SK-N-SH treated with all-trans-retinoic acid at 6 μM for 48 hours (cell line): ENCODE measurements at regions not wholly inside any gene's neighbourhood (a gene's known extent, or its start where the extent isn't known, plus 50 kb on each side); places are given as distances from the start of the nearest gene placed in this dataset.

ENCODE experiments used
- ATAC-seq: fragments of 200-7000 bp; cut with Tn5 transposase; 3 replicates; pipeline ENCODE4 v1.9.1; 2020; ENCODE audit warnings: mild to moderate bottlenecking, moderate library complexity
- ARNTL ChIP-seq: fragments of 450-650 bp; formaldehyde crosslinking; IDR thresholded peaks from 2 replicates; pipeline ENCODE4 v1.5.0; 2020; ENCODE audit warnings: low read depth, mild to moderate bottlenecking, moderate library complexity, borderline replicate concordance
- BACH2 ChIP-seq: fragments of 250-450 bp; sonication (Bioruptor Pico); IDR thresholded peaks from 2 replicates; pipeline ENCODE4 v1.9.0; 2021; ENCODE audit warnings: mild to moderate bottlenecking, borderline replicate concordance
- CREB5 ChIP-seq: fragments of 250-450 bp; sonication (Bioruptor Pico); IDR thresholded peaks from 2 replicates; pipeline ENCODE4 v1.5.1; 2020; ENCODE audit warnings: low read depth, mild to moderate bottlenecking, moderate library complexity
- CSDC2 ChIP-seq: fragments of 250-450 bp; sonication (Bioruptor Pico); IDR thresholded peaks from 2 replicates; pipeline ENCODE4 v1.5.0; 2020; ENCODE audit warnings: mild to moderate bottlenecking, moderate library complexity
- ESRRG ChIP-seq: fragments of 250-450 bp; sonication (Bioruptor Pico); IDR thresholded peaks from 2 replicates; pipeline ENCODE4 v1.6.1; 2021; ENCODE audit warnings: mild to moderate bottlenecking
- GLIS3 ChIP-seq: fragments of 250-450 bp; sonication (Bioruptor Pico); IDR thresholded peaks from 2 replicates; pipeline ENCODE4 v1.5.0; 2020; ENCODE audit warnings: mild to moderate bottlenecking, moderate library complexity
- ISL1 ChIP-seq: fragments of 250-450 bp; sonication (Bioruptor Pico); IDR thresholded peaks from 2 replicates; pipeline ENCODE4 v2.1.2; 2022; ENCODE audit warnings: mild to moderate bottlenecking, moderate library complexity
- OSR1 ChIP-seq: fragments of 250-450 bp; sonication (Bioruptor Pico); IDR thresholded peaks from 2 replicates; pipeline ENCODE4 v1.8.0; 2022; ENCODE audit warnings: moderate library complexity, mild to moderate bottlenecking, inconsistent platforms
- PATZ1 ChIP-seq: fragments of 250-450 bp; sonication (Bioruptor Pico); IDR thresholded peaks from 2 replicates; pipeline ENCODE4 v1.8.0; 2020; ENCODE audit warnings: mild to moderate bottlenecking, moderate library complexity, borderline replicate concordance
- RARB ChIP-seq: fragments of 250-450 bp; sonication (Bioruptor Pico); IDR thresholded peaks from 2 replicates; pipeline ENCODE4 v1.8.0; 2021; ENCODE audit warnings: mild to moderate bottlenecking, moderate library complexity
- SNAI2 ChIP-seq: fragments of 250-450 bp; sonication (Bioruptor Pico); IDR thresholded peaks from 2 replicates; pipeline ENCODE4 v1.5.0; 2020; ENCODE audit warnings: mild to moderate bottlenecking, moderate library complexity
- TOX ChIP-seq: fragments of 250-450 bp; sonication (Bioruptor Pico); IDR thresholded peaks from 2 replicates; pipeline ENCODE4 v1.8.0; 2021; ENCODE audit warnings: mild to moderate bottlenecking, moderate library complexity, borderline replicate concordance
- TSHZ2 ChIP-seq: fragments of 250-450 bp; sonication (Bioruptor Pico); IDR thresholded peaks from 2 replicates; pipeline ENCODE4 v1.5.0; 2020; ENCODE audit warnings: mild to moderate bottlenecking, moderate library complexity
- ZC3H10 ChIP-seq: fragments of 250-450 bp; sonication (Bioruptor Pico); IDR thresholded peaks from 2 replicates; pipeline ENCODE4 v1.5.1; 2021; ENCODE audit warnings: mild to moderate bottlenecking, moderate library complexity
- ZFP30 ChIP-seq: fragments of 450-650 bp; formaldehyde crosslinking; IDR thresholded peaks from 2 replicates; pipeline ENCODE4 v1.5.0; 2022; ENCODE audit warnings: mild to moderate bottlenecking, moderate library complexity
- ZNF565 ChIP-seq: fragments of 450-650 bp; formaldehyde crosslinking; conservative IDR thresholded peaks from 2 replicates; pipeline ENCODE4 v1.5.0; 2020; ENCODE audit warnings: low read depth, mild to moderate bottlenecking, moderate library complexity
- ZNF70 ChIP-seq: fragments of 450-650 bp; formaldehyde crosslinking; IDR thresholded peaks from 2 replicates; pipeline ENCODE4 v1.5.0; 2020; ENCODE audit warnings: mild to moderate bottlenecking, moderate library complexity
- ZNF8 ChIP-seq: fragments of 450-650 bp; formaldehyde crosslinking; IDR thresholded peaks from 2 replicates; pipeline ENCODE4 v1.5.0; 2020; ENCODE audit warnings: mild to moderate bottlenecking, moderate library complexity

GRCh38 chr17:71327376-71328059 is 793.3 kb upstream of the SOX9 start:
- ATAC-seq = peak; percentile 95
- TF ChIP-seq ESRRG (CRISPR knock-in tag) (no peak), ZFP30 (CRISPR knock-in tag) (no peak), ARNTL (CRISPR knock-in tag) (no peak), ZNF8 (CRISPR knock-in tag) (no peak), PATZ1 (CRISPR knock-in tag) (no peak), BACH2 (CRISPR knock-in tag) (no peak)
- TF ChIP-seq, all 23 proteins: peak for 0

- TF ChIP-seq SNAI2 (CRISPR knock-in tag) = no peak
- TF ChIP-seq, all 23 proteins: peak for 0
- no peak for ATAC-seq
Observed at GRCh38 chr17:71329310-71330098, 791.3 kb upstream of the SOX9 start.

- no peak for TF ChIP-seq ISL1
- ATAC-seq = no peak
Observed at GRCh38 chr17:71330099-71330375, 790.8 kb upstream of the SOX9 start.

GRCh38 chr17:71331754-71332325 is 789.0 kb upstream of the SOX9 start:
- no peak for ATAC-seq

GRCh38 chr17:71334048-71334751 is 786.6 kb upstream of the SOX9 start:
- no peak for TF ChIP-seq ZNF70 (CRISPR knock-in tag)
- TF ChIP-seq ZNF565 (CRISPR knock-in tag) = no peak
- no peak for TF ChIP-seq CREB5 (CRISPR knock-in tag)
- no peak for TF ChIP-seq OSR1 (CRISPR knock-in tag)
- no peak; the same call in 2 of the 3 replicates for ATAC-seq

More at GRCh38 chr17:71331754-71332325, 789.0 kb upstream of the SOX9 start:
- TF ChIP-seq ESRRG (CRISPR knock-in tag) (no peak), CSDC2 (no peak), OSR1 (CRISPR knock-in tag) (no peak), PATZ1 (CRISPR knock-in tag) (no peak), GLIS3 (CRISPR knock-in tag) (no peak), RARB (CRISPR knock-in tag) (no peak), TOX (CRISPR knock-in tag) (no peak), ZC3H10 (CRISPR knock-in tag) (no peak)

- TF ChIP-seq ZNF8 (CRISPR knock-in tag) (no peak), ZC3H10 (CRISPR knock-in tag) (no peak), GLIS3 (CRISPR knock-in tag) (no peak), TSHZ2 (CRISPR knock-in tag) (no peak), BACH2 (CRISPR knock-in tag) (no peak)
- TF ChIP-seq, all 23 proteins: peak for 0
- ATAC-seq = no peak
Observed at GRCh38 chr17:71335212-71335611, 785.6 kb upstream of the SOX9 start.
